ENCODE measurements at regions not wholly inside any gene's neighbourhood (a gene's known extent, or its start where the extent isn't known, plus 50 kb on each side); places are given as distances from the start of the nearest gene placed in this dataset.

DNA sequence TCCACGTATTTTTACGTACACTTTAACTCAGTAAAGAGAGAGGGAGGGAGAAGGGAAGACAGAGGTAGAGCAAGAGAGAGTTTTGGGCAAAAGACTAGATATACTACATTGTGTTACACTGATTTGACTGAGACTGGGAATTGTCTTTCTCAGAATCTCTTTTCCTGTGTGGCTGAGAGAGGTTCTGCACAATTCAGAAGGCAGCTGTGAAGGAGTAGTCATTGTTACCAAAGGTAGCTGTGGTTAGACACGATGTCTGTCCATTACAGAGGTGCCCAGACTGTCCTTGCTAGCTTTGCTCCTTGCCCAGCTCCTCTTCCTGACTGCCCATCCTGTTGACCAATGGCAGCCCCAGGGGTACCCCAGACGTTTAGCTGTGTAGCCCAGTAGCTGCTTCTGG is 577.5 kb upstream of the CBLB start:
- no peak for TF ChIP-seq GABPA (IDR thresholded peaks at IDR 0.05 in 1 of 2, conservative IDR thresholded peaks at IDR 0.05 in 1 of 2)
- TF ChIP-seq, protein P1, sequence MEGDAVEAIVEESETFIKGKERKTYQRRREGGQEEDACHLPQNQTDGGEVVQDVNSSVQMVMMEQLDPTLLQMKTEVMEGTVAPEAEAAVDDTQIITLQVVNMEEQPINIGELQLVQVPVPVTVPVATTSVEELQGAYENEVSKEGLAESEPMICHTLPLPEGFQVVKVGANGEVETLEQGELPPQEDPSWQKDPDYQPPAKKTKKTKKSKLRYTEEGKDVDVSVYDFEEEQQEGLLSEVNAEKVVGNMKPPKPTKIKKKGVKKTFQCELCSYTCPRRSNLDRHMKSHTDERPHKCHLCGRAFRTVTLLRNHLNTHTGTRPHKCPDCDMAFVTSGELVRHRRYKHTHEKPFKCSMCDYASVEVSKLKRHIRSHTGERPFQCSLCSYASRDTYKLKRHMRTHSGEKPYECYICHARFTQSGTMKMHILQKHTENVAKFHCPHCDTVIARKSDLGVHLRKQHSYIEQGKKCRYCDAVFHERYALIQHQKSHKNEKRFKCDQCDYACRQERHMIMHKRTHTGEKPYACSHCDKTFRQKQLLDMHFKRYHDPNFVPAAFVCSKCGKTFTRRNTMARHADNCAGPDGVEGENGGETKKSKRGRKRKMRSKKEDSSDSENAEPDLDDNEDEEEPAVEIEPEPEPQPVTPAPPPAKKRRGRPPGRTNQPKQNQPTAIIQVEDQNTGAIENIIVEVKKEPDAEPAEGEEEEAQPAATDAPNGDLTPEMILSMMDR (IDR thresholded peaks at IDR 0.05; ENCODE audit: low read depth, low read length, missing input control) = no peak
- TF ChIP-seq YY1 (IDR thresholded peaks at IDR 0.05) = no peak
- TF ChIP-seq TAF1 (conservative IDR thresholded peaks at IDR 0.05) = no peak
- no peak for TF ChIP-seq JUND (IDR thresholded peaks at IDR 0.05)
- TF ChIP-seq HNF4A (conservative IDR thresholded peaks at IDR 0.05) = no peak
- no peak for TF ChIP-seq EGR1 (IDR thresholded peaks at IDR 0.05; ENCODE audit: low read depth in 2 of 2)
- TF ChIP-seq, protein P2, sequence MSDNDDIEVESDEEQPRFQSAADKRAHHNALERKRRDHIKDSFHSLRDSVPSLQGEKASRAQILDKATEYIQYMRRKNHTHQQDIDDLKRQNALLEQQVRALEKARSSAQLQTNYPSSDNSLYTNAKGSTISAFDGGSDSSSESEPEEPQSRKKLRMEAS (IDR thresholded peaks at IDR 0.05) = no peak
- TF ChIP-seq NR2F2 (IDR thresholded peaks at IDR 0.05) = no peak
- TF ChIP-seq, protein P3, sequence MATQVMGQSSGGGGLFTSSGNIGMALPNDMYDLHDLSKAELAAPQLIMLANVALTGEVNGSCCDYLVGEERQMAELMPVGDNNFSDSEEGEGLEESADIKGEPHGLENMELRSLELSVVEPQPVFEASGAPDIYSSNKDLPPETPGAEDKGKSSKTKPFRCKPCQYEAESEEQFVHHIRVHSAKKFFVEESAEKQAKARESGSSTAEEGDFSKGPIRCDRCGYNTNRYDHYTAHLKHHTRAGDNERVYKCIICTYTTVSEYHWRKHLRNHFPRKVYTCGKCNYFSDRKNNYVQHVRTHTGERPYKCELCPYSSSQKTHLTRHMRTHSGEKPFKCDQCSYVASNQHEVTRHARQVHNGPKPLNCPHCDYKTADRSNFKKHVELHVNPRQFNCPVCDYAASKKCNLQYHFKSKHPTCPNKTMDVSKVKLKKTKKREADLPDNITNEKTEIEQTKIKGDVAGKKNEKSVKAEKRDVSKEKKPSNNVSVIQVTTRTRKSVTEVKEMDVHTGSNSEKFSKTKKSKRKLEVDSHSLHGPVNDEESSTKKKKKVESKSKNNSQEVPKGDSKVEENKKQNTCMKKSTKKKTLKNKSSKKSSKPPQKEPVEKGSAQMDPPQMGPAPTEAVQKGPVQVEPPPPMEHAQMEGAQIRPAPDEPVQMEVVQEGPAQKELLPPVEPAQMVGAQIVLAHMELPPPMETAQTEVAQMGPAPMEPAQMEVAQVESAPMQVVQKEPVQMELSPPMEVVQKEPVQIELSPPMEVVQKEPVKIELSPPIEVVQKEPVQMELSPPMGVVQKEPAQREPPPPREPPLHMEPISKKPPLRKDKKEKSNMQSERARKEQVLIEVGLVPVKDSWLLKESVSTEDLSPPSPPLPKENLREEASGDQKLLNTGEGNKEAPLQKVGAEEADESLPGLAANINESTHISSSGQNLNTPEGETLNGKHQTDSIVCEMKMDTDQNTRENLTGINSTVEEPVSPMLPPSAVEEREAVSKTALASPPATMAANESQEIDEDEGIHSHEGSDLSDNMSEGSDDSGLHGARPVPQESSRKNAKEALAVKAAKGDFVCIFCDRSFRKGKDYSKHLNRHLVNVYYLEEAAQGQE (IDR thresholded peaks at IDR 0.05) = no peak

All from liver (tissue), 3 donors.